HG03139 (cell line): ENCODE measurements at regions not wholly inside any gene's neighbourhood (a gene's known extent, or its start where the extent isn't known, plus 50 kb on each side); places are given as distances from the start of the nearest gene placed in this dataset.
"Not testable (repeated sequence)": the region's sequence is repeated elsewhere in the genome, so short reads cannot be mapped to it uniquely, and the experiment has no call there.

Experiments used
- ATAC-seq: cut with Tn5 transposase; IDR thresholded peaks from one replicate; pipeline ENCODE4 v1.9.1; 2021; ENCODE audit not compliant: unreplicated experiment

GRCh38 chr7:119968411-119968810, 304.6 kb upstream of the KCND2 start:
- ATAC-seq: not testable (repeated sequence)

GRCh38 chr7:119969054-119969453, 303.9 kb upstream of the KCND2 start:
- ATAC-seq: no peak

- no peak for ATAC-seq
Measured at GRCh38 chr7:119969763-119970162, 303.2 kb upstream of the KCND2 start.

DNA sequence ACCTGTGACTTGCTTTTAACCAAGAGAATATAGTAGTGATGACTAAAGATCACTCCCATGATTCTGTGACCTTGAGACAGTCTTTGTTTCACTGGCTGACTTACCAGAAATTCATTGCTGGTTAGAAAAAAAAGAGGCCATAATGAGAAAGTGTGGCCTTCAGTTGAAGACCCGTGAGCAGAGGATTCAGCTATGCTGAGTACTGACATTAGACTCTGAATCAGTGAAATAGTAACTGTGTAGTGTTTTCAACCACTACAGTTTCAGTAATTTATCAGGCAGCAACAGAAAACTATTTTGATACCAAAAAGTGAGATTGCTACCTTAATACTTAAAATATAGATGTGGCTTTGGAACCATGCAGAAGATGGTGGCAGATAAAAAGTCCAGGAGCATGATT, 298.0 kb upstream of the KCND2 start:
- ATAC-seq: no peak

DNA sequence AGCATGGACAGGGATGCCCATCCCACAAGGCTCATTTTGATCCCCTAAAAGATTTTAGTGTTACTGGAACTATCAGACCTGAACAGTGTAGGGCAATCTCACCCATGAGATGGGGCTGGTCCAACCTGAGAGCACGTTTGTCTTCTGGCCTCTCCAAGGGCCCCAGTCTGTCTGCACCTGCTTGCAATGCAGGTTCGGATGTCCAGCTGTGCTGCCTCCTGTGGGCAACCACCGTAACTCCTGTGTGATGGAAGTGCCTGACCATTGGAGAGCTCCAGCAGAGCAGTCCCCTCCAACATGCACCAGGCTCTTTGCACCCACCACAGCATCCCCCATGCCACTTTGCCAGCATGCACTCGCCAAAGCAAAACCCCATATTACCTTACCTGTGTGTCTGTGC, 290.1 kb upstream of the KCND2 start:
- ATAC-seq: no peak

- no peak for ATAC-seq
Measured at GRCh38 chr7:119983468-119983867, 289.5 kb upstream of the KCND2 start.

- ATAC-seq: no peak
Measured at GRCh38 chr7:119984247-119984646, 288.7 kb upstream of the KCND2 start.

DNA sequence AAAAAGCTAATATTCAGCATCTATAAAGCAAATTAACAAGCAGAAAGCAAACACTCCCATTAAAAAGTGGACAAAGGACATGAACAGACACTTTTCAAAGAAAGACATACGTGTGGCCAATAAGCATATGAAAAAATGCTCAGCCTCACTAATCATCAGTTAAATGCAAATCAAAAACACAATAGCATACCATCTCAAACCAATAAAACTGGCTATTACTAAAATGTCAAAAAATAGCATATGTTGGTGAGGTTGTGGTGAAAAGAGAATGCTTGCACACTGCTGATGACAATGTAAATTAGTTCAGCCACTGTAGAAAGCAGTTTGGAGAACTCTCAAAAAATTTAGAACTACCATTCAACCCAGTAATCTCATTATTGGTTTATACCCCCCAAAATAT, 284.6 kb upstream of the KCND2 start:
- no peak for ATAC-seq

GRCh38 chr7:119994928-119995327, 278.0 kb upstream of the KCND2 start:
- no peak for ATAC-seq

DNA sequence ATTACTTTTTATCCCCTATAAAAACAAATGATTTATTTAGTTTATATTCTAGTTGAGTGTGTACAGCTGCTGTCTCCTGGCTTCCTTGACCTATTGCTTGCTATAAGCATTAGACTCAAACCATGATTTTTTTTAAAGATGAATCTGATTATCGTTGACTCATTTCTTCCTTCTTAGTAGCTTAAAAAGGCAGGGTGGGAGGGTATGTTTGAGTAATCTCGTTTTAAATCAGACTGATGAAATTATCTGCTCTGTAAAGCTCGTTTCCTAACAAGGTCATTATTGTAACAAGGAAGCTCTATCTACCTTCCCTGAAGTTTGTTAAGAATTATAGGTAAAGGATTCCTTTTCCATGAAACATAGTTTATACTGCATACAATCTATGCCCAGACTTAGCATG, 276.3 kb upstream of the KCND2 start:
- ATAC-seq: no peak

- ATAC-seq: no peak
Measured at GRCh38 chr7:119999738-120000475, 273.1 kb upstream of the KCND2 start.

DNA sequence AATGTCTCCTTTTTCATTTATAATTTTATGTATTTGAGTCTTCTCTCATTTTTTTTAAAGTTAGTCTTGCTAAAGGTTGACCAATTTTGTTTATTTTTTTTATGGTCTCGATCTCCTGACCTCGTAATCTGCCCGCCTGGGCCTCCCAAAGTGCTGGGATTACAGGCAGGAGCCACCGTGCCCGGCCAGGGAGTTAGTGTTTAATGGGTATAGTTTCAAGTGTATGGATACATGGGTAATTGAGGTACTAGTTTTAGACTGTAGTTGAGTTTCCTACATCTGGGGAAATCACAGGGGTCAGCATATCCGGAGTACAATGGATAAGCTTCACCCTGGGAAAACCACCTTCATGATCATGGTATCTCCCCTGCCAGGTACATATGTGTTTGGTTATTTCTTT, 267.3 kb upstream of the KCND2 start:
- no peak for ATAC-seq

DNA sequence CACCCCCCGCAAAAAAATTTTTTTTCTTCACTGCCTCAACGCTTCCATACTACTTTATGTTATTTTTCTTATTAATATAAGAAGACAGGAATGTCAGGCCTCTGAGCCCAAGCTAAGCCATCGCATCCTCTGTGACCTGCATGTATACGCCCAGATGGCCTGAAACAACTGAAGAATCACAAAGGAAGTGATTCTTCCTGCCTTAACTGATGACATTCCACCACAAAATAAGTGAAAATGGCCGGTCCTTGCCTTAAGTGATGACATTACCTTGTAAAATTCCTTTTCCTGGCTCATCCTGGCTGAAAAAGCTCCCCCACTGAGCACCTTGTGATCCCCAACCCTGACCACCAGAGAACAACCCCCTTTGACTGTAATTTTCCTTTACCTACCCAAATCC, 258.7 kb upstream of the KCND2 start:
- ATAC-seq: not testable (repeated sequence)

GRCh38 chr7:120014925-120015465, 258.0 kb upstream of the KCND2 start:
- ATAC-seq: no peak

- ATAC-seq: no peak
Measured at GRCh38 chr7:120021085-120021484, 251.9 kb upstream of the KCND2 start.

DNA sequence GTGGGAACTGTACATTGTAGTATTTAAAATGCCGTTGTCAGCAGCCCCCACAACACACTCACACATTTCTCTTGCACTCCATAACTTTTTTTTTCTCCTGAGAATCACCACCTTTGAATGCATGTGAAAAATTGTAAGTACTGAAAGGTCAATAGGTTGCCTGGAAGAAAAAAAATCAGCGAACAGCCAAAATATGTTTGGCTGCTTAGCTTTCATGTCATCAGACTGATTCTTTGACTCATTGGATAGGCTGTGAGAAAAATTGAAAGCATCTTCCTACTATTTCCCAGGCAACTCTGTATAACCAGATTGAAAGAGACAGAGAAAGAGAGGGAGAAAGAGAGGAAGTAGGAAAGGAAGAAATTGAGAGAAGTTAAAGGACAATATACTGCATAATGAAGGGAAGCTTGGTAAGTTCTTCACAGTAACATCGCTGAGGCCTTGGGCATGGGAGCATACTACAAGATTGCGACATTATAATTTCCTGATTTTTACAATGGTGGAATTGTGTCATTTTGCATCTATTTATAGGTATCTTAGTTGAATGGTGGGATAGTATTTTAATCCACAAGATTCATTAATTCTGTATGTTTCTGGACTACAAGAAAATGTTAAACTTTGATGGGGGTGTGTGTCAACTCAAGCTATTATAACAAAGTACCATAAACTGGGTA, 249.3 kb upstream of the KCND2 start:
- ATAC-seq: no peak

- ATAC-seq: no peak
Measured at GRCh38 chr7:120028636-120029035, 244.3 kb upstream of the KCND2 start.

DNA sequence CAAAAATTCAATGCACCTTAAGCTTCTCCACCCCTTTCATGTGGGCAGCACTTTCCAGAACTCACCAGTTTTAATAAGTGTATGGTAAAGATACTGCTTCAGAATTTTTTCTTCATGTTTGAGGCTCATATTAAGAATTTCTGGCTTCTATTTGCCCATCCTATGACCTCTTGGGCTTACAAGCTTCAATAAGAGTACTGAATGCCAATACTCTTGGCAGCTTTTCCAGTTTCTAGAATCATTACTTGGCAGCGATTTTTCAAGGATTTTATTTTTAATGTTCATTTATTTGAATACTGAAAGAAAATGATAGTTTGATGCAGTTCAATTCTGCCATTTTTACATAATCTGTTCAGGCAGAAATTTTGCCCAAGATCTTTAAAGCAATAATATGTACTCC, 242.1 kb upstream of the KCND2 start:
- no peak for ATAC-seq

- ATAC-seq: no peak
Measured at GRCh38 chr7:120033114-120033513, 239.9 kb upstream of the KCND2 start.

DNA sequence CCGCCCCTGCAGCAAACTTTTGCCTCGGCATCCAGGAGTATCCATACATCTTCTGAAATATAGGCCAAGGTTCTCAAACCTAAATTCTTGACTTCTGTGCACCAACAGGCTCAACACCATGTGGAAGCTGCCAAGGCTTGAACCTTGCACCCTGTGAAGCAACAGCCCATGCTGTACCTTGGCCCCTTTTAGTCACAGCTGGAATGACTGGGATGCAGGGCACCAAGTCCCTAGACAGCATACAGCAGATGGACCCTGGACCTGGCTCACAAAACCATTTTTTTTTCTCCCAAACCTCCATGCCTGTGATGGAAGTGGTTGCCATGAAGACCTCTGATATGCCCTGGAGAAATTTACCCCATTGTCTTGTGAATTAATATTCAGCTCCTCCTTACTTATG, 233.8 kb upstream of the KCND2 start:
- ATAC-seq: no peak

DNA sequence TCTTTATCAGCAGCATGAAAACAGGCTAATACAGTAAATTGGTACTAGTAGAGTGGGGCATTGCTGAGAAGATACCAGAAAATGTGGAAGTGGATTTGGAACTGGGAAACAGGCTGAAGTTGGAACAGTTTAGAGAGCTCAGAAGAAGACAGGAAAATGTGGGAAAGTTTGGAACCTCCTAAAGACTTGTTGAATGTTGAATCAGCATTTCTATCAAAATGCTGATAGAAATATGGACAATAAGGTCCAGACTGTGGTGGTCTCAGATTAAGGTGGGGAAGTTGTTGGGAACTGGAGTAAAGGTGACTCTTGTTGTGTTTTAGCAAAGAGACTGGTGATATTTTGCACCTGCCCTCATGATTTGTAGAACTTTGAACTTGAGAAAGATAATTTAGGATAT, 231.2 kb upstream of the KCND2 start:
- ATAC-seq: no peak

DNA sequence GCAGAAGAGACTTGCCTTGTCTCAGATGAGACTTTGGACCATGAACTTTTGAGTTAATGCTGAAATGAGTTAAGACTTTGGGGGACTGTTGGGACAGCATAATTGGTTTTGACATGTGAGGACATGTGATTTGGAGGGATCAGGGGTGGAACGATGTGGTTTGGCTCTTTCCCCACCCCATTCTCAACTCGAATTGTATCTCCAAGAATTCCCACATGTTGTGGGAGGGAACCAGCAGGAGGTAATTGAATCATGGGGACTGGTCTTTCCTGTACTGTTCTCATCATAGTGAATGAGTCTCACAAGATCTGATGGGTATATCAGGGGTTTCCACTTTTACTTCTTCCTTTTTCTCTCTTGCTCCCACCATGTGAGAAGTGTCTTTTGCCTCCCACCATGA, 229.7 kb upstream of the KCND2 start:
- ATAC-seq: no peak
